GM12878 (cell line): ENCODE measurements at regions not wholly inside any gene's neighbourhood (a gene's known extent, or its start where the extent isn't known, plus 50 kb on each side); places are given as distances from the start of the nearest gene placed in this dataset.

ENCODE experiments used
- ATAC-seq: fragments of 200-7000 bp; cut with Tn5 transposase; 3 replicates; pipeline ENCODE4 v1.9.1; 2020; ENCODE audit warnings: mild to moderate bottlenecking, moderate library complexity
- BruUV-seq: library from RNA; stranded (reverse); fragments of 400-500 nt; replicated peaks from 2 replicates; lab custom pipeline; 2021; lab: Mats Ljungman, UMichigan
- CTCF ChIA-PET: fragments of 300-600 bp; sonication (Branson Sonifier 250); formaldehyde crosslinking; extraction: SDS; loops from one replicate; lab custom pipeline; 2021; ENCODE audit warnings: inconsistent platforms; lab: Yijun Ruan, JAX
- POLR2A ChIA-PET: fragments of 350-600 bp; formaldehyde crosslinking; extraction: SDS; loops from one replicate; lab custom pipeline; 2021; ENCODE audit warnings: inconsistent platforms; lab: Charles Lee
- RAD21 ChIA-PET: fragments of 300-600 bp; sonication (Branson Sonifier 250); formaldehyde crosslinking; loops from one replicate; lab custom pipeline; 2023; ENCODE audit warnings: antibody characterized with exemption; ENCODE audit not compliant: unreplicated experiment; lab: Charles Lee
- SMC1A ChIA-PET: fragments of 300-600 bp; sonication (Branson Sonifier 250); formaldehyde crosslinking; loops from one replicate; lab custom pipeline; 2023; ENCODE audit not compliant: unreplicated experiment, uncharacterized antibody; lab: Charles Lee
- DNase-seq: peaks from one replicate; pipeline ENCODE4 v3.0.0-alpha.2; 2011; ENCODE audit warnings: low read depth, low spot score
- FAIRE-seq: peaks from 3 replicates; lab custom pipeline; 2011; peaks lifted over from hg19 to GRCh38; lab: Jason Lieb, UNC
- H2AFZ ChIP-seq: 2 replicates; pipeline ENCODE4 v1.6.0; 2011; ENCODE audit warnings: low read depth, low read length, control low read depth; ENCODE audit not compliant: control insufficient read depth
- H3K27ac ChIP-seq: 2 replicates; pipeline ENCODE4 v1.5.1; 2011; ENCODE audit warnings: control low read depth; ENCODE audit not compliant: control insufficient read depth, insufficient read depth
- H3K27me3 ChIP-seq, 2 experiments: replicated peaks in 1 of 2; 2 replicates each; pipeline versions ENCODE4 v1.6.0 to v1.6.1; 2011; ENCODE audit warnings: low read length in 1 of 2; ENCODE audit not compliant: control insufficient read depth in 2 of 2, insufficient read depth in 2 of 2
- H3K36me3 ChIP-seq, 2 experiments: 2 replicates each; pipeline ENCODE4 v1.5.1; 2011; ENCODE audit warnings: low read length in 1 of 2; ENCODE audit not compliant: control insufficient read depth in 2 of 2, insufficient read depth in 2 of 2
- H3K4me1 ChIP-seq: 2 replicates; pipeline ENCODE4 v1.6.1; 2011; ENCODE audit warnings: mild to moderate bottlenecking, low read length, moderate library complexity, mixed read lengths; ENCODE audit not compliant: control insufficient read depth, insufficient read depth
- H3K4me2 ChIP-seq: 2 replicates; pipeline ENCODE4 v1.6.0; 2011; ENCODE audit warnings: control low read depth; ENCODE audit not compliant: control insufficient read depth, insufficient read depth
- H3K4me3 ChIP-seq: fragments of 200-600 bp; sonication (generic); 2 replicates; pipeline ENCODE4 v1.5.1; 2016
- H3K79me2 ChIP-seq: 2 replicates; pipeline ENCODE4 v1.6.0; 2011; ENCODE audit warnings: low read length; ENCODE audit not compliant: control insufficient read depth, insufficient read depth
- H3K9ac ChIP-seq: 2 replicates; pipeline ENCODE4 v1.8.0; 2011; ENCODE audit warnings: low read length, control low read depth, mixed read lengths; ENCODE audit not compliant: control insufficient read depth, insufficient read depth
- H3K9me3 ChIP-seq: replicated peaks from 3 replicates; pipeline ENCODE4 v1.5.1; 2011; ENCODE audit warnings: mild to moderate bottlenecking, low read length; ENCODE audit not compliant: control insufficient read depth, insufficient read depth
- H4K20me1 ChIP-seq: 2 replicates; pipeline ENCODE4 v1.6.0; 2011; ENCODE audit not compliant: control insufficient read depth, insufficient read depth
- CEBPZ ChIP-seq: fragments of 150-350 bp; IDR thresholded peaks from 2 replicates; pipeline ENCODE4 v1.6.1; 2016; ENCODE audit warnings: low read depth, low read length
- E4F1 ChIP-seq: fragments of 450-650 bp; IDR thresholded peaks from 2 replicates; pipeline ENCODE4 v1.6.1; 2018; ENCODE audit warnings: borderline replicate concordance, mild to moderate bottlenecking; ENCODE audit not compliant: partially characterized antibody
- NRF1 ChIP-seq: conservative IDR thresholded peaks from 2 replicates; pipeline ENCODE4 v1.6.1; 2011; ENCODE audit warnings: mild to moderate bottlenecking, low read depth, low read length, improper control_type of control experiment
- POU2F2 ChIP-seq: IDR thresholded peaks from 3 replicates; pipeline ENCODE4 v1.6.1; 2011; ENCODE audit warnings: low read depth, mild to moderate bottlenecking, low read length, borderline replicate concordance
- RB1 ChIP-seq: fragments of 450-650 bp; formaldehyde crosslinking; IDR thresholded peaks from 2 replicates; pipeline ENCODE4 v1.6.1; 2017; ENCODE audit warnings: mild to moderate bottlenecking, borderline replicate concordance
- SP1 ChIP-seq: IDR thresholded peaks from one replicate; pipeline ENCODE4 v1.6.1; 2011; ENCODE audit warnings: low read depth, low read length
- SRF ChIP-seq, 2 experiments: IDR thresholded peaks; 2 replicates each; pipeline ENCODE4 v1.6.1; 2011; ENCODE audit warnings: low read depth in 2 of 2, low read length in 2 of 2, mild to moderate bottlenecking in 1 of 2, moderate library complexity in 1 of 2
- YBX1 ChIP-seq: fragments of 450-650 bp; IDR thresholded peaks from 2 replicates; pipeline ENCODE4 v1.6.1; 2016; ENCODE audit warnings: antibody characterized with exemption
- ZNF384 ChIP-seq: IDR thresholded peaks from 2 replicates; pipeline ENCODE4 v1.6.1; 2012; ENCODE audit warnings: low read depth, mild to moderate bottlenecking, low read length, improper control_type of control experiment, borderline replicate concordance
- WGBS: methylation state at CpG from one replicate; pipeline ENCODE4 v1.1.6; 2016; ENCODE audit warnings: low lambda C conversion rate; ENCODE audit not compliant: insufficient replicate concordance, insufficient coverage; ENCODE audit errors: missing lambda C conversion rate; 5-methylcytosine and 5-hydroxymethylcytosine counted together
- in situ Hi-C: fragments of 300-500 bp; cut with MboI; formaldehyde crosslinking; loops from 9 replicates; pipeline ENCODE4 v1.14.3; 2018; ENCODE audit warnings: mixed read lengths
- intact Hi-C: fragments of 100-400 bp; cut with micrococcal nuclease; formaldehyde crosslinking; loops from one replicate; pipeline ENCODE4 v1.14.2; 2022; ENCODE audit not compliant: unreplicated experiment

DNA sequence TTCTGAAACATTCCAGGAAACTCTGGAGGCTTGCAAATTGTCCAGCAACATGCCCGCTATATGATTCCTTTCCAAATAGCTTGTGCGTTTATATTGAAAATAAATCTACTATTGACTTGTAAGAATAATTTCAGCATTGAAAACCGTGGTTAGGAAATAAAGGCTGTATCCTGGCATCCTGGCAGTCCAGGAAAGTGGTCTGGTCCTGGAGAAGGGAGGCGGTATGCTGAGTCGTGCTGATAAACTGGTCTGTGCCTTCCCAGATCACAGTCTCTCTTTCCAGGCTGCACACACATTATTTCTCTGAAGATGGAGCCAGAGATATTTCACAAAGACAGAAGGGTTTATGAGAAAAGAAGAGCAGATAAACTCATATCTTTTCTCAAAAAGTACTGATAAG, 350.1 kb upstream of the COBL start:
- no peaks in the 10 kb centered on the region for H3K36me3 ChIP-seq
- H2AFZ ChIP-seq = no peak overlapping the region
- H4K20me1 ChIP-seq = no peaks in the 10 kb centered on the region
- no peaks in the 10 kb centered on the region for H3K79me2 ChIP-seq
- no peaks in the 10 kb centered on the region for H3K27me3 ChIP-seq
- ChIA-PET SMC1A (no interaction called here), CTCF (no interaction called here), RAD21 (no interaction called here), POLR2A (no interaction called here)
- in situ Hi-C loops (no loop called here), intact Hi-C loops (no loop called here)
- BruUV-seq = no TSS peak
- H3K4me2 ChIP-seq = no peak overlapping the region
- no peak for TF ChIP-seq RB1
- TF ChIP-seq POU2F2 = no peak
- TF ChIP-seq YBX1 = no peak
- TF ChIP-seq ZNF384 = no peak
- no peak for TF ChIP-seq E4F1
- no peak overlapping the region for H3K27ac ChIP-seq
- H3K4me3 ChIP-seq = no peak overlapping the region
- DNase-seq (no peak), ATAC-seq (no peak), FAIRE-seq (no peak)
- H3K4me1 ChIP-seq = no peaks in the 10 kb centered on the region
- H3K9ac ChIP-seq = no peak overlapping the region
- 11% methylated on average over 5 of the region's 5 CpGs for WGBS
- no peaks in the 10 kb centered on the region for H3K9me3 ChIP-seq

DNA sequence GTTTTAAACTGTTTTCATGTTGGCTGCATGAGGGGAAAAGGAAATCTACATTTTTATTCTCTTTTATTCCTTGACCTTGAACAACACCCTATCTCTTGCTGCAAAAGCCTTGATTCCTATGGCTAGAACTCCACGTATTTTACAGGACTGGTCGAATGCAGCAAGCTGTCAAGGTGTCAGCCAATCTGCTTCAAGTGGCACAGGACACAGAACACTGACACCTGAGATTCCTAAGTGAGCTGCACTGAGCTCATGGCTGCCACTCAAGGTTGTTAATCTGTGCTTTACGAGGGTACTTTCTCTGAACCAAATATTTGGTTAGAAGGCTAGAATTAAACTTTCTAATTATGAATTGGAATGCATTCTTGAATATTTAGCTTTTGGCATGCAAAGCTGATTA, 349.7 kb upstream of the COBL start:
- Histone ChIP-seq H3K4me1 (no peaks in the 10 kb centered on the region), H3K4me3 (no peak overlapping the region), H3K27me3 (no peaks in the 10 kb centered on the region), H3K9ac (no peak overlapping the region), H3K79me2 (no peaks in the 10 kb centered on the region), H2AFZ (no peak overlapping the region), H3K4me2 (no peak overlapping the region), H3K36me3 (no peaks in the 10 kb centered on the region), H3K27ac (no peak overlapping the region), H4K20me1 (no peaks in the 10 kb centered on the region), H3K9me3 (no peaks in the 10 kb centered on the region)
- no TSS peak for BruUV-seq
- in situ Hi-C loops = no loop called here
- ATAC-seq (no peak), FAIRE-seq (no peak), DNase-seq (no peak)
- WGBS = 0% methylated on average over 3 of the region's 3 CpGs
- ChIA-PET POLR2A (no interaction called here), CTCF (no interaction called here), SMC1A (no interaction called here), RAD21 (no interaction called here)
- intact Hi-C loops = no loop called here
- TF ChIP-seq SP1 (no peak), SRF (IDR thresholded peaks at IDR 0.05; ENCODE audit: low read depth in 2 of 2, low read length in 2 of 2) (no peak), CEBPZ (no peak), NRF1 (no peak), E4F1 (no peak)
